HG03520 (cell line): ENCODE measurements at regions not wholly inside any gene's neighbourhood (a gene's known extent, or its start where the extent isn't known, plus 50 kb on each side); places are given as distances from the start of the nearest gene placed in this dataset.
A peak's percentile ranks its signal among the peaks of the same experiment; 100 is the strongest.
"Not testable (repeated sequence)": the region's sequence is repeated elsewhere in the genome, so short reads cannot be mapped to it uniquely, and the experiment has no call there.

ENCODE experiments used
- ATAC-seq: cut with Tn5 transposase; IDR thresholded peaks from one replicate; pipeline ENCODE4 v1.9.1; 2021; ENCODE audit warnings: mild to moderate bottlenecking, moderate library complexity; ENCODE audit not compliant: unreplicated experiment

DNA sequence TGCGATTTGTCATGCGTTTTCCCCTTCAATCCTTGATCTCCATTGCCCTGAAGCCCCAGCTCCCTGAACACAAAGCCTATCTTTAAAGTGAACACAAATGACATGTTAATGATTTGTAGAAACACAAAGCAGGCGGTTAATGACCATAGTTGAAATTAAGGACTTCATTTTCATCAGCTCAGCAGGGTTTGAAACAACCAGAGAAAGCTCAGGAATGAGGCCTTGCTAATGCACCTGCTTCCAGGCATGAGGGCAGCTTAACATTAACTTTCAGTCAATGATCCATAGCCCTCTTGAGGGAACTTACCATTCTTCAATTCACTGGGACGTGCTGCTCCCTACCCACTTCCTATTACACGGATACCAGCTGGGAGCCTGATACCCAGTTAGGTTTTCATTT, 427.2 kb upstream of the CBLB start:
- ATAC-seq, result no peak

DNA sequence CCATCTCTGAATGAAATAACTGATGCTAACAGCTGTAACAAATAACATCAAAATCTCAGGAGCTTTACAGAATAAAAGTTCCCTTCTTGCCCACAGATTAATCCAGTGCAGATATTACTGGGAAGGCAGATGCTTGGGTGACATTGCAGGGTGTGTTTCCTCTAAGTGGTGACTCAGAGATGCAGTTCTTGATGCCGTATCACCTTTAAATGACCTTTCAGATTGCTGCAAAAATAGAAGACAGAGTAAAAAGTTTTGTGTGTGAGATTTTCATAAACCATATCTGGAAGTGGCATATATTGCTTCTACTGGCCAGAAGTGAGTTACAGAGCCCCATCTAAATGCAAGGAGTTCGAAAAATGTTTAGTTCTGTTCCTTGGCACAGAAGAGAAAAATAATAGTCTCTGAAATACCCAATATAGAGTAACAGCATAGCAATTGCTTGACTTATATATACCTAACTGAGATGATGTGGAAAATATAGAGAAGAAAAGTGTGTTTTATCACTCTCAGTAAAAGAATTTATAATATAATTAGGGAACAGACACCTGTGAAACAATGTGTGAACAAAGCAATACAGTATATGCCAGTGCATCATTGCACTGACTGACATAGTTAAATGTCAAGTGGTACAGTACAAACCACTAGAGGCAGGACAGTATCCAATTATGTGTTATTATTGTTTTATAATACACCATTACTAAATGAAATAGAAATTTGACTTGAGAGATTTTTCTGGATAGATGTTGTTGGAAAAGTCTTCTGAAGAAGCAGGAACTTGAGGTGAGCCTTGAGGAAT, 430.7 kb upstream of the CBLB start:
- ATAC-seq, result peak; percentile 66

DNA sequence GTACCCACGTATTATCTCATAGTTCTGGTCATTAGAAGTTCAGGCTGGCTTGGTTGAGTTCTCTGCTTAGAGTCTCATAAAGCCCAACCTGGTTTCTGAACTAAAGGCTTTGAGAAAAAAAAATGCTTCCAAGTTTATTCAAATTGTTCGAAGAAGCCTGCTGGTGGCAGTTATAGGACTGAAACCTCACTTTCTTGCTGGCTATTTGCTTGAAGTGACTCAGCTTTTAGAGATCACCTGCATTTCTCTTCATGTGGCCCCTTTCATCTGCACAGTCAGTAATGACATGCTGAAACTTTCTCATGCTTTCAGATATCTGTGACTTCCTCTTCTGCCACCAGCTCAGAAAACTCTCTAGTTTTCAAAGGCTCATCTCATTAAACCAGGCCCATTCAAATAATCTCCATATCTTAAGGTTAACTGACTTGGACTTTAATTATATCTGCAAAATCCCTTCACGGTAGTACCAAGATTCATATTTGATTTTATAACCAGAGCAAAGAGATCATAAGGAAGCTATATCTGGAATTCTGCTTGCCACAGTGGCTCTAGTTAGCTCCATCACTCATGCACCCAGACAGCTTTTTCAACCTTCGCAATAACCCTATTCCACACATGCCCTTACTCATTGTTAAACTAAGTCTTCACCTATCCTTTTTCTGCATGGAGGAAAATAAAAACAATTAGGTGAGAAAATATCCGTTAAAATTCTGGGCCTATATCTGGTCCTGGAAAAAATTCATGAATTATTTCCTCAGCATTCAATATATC, 433.8 kb upstream of the CBLB start:
- ATAC-seq, result peak; percentile 90

DNA sequence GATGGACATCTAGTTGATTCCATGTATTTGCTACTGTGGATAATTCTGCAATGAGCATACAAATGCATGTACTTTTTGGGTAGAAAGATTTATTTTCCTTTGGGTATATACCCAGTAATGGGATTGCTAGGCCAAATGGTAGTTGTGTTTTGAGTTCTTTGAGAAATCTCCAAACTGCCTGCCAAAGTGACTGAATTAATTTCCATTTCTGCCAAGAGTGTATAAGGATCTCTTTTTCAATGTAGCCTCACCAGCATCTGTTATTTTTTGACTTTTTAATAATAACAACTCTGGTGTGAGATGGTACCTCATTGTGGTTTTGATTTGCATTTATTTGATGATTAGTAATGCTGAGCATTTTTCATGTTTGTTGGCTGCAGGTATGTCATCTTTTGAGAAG, 435.0 kb upstream of the CBLB start:
- ATAC-seq, result no peak

DNA sequence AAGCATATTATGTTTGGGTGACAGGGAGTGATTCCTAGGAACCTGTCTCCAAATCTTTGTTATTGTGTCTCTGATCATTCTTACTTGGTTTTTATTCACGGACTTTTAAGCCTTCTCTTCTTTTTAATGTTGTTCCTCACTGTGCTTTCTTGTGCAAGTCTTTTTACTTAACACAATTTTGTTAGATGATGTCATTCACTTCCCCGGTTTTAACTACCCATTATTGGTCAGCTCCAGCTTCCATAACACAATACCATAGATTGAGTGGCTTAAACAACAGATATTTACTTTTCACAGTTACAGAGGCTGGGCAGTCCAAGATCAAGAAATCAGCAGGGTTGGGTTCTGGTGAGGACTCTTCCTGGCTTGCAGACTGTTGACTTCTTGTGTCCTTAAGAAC, 436.3 kb upstream of the CBLB start:
- no peak for ATAC-seq

DNA sequence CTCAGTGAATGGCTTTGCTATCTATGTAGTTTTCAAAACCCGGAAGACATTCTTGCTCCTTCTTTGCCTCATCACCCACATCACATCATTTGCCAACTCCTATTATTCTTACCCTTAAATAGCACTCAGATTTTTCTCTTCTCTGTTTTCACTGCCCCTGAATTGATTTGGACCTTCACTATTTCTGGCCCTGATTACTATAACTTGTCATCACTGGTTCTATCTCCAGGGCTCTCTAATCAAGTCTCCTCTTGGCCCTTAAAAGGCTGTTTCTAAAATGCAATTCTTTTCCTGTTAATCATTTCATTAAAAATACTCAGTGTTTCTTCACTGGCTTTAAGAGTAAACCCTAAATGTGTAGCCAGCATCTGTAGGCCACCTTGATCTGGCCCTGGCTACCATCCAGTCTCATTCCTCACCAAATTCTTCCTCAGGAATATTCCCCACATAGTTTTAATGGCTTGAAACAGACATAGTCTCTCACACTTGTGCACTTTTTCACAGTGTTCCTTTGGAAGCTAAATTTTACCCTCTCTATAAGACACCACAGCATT, 437.1 kb upstream of the CBLB start:
- ATAC-seq, result no peak

DNA sequence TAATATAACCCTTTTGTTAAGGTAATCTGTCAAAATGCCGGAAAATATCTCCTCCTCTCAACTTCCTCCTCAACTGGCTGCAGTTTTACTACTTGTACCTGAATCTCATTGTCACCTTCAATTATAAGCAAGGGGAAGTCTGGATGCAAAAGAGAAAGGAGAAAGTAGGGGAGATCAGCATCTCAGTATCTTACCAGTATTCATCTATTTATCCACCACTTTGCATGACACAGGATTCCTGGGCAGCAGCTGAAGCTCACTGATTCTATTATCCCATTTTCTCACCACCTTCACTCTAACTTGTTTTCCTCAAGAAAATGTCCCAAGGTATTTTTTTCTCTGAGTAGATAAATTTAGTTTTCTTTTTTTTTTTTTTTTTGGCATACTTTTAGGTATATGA, 440.5 kb upstream of the CBLB start:
- no peak for ATAC-seq

DNA sequence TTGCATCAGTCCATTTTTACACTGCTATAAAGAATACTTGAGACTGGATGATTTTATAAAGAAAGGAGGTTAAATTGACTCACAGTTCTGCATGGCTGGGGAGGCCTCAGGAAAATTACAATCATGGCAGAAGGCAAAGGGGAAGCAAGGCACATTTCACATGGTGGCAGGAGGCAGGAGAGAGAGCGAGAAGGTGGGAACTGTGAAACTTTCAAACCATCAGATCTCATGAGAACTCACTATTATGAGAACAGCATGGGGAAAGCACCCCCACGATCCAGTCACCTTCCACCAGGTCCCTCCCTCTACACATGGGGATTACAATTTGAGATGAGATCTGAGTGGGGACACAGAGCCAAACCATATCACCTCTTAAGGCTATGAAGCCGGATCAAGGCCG, 441.0 kb upstream of the CBLB start:
- ATAC-seq, result not testable (repeated sequence)

DNA sequence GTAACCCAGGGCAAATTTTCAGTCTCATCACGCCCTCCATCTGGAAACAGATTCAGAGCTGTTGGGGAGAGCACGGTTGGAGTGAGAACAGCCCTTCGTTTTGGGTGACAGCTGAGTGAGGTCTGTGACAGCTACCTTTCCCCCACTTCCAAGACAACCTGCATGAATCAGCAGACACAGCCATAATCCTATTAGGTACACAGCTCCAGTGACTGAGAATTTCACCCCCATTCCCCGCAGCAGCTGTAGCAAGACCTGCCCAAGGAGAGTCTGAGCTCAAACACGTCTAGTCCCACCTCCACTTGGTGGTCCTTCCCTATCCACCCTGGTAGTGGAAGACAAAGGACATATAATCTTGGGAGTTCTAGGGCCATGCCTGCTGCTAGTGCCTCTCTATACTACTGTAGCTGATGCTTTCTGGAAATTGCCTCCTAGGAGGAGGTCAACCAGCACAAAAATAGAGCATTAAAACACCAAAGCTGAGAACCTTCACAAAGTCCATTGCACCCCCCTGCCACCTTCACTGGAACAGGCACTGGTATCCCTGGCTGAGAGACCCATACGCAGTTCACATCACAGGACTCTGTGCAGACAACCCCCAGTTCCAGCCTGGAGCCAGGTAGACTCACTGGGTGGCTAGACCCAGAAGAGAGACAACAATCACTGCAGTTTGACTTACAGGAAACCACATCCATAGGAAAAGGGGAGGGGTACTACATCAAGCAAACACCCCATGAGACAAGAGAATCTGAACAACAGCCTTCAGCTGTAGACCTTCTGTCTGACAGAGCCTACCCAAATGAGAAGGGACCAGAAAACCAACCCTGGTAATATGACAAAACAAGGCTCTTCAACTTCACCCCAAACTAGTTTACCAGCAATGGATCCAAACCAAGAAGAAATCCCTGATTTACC, 448.6 kb upstream of the CBLB start:
- no peak for ATAC-seq

DNA sequence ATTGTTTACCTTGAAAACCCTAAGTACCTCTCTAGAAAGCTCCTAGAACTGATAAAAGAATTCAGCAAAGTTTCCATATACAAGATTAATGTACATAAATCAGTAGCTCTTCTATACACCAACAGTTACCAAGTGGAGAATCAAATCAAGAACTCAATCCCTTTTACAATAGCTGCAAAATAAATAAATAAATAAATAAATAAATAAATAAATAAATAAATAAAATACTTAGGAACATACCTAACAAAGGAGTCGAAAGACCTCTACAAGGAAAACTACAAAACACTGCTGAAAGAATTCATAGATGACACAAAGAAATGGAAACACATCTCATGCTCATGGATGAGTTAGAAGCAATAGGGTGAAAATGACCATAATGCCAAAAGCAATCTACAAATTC, 452.6 kb upstream of the CBLB start:
- ATAC-seq, result not testable (repeated sequence)

DNA sequence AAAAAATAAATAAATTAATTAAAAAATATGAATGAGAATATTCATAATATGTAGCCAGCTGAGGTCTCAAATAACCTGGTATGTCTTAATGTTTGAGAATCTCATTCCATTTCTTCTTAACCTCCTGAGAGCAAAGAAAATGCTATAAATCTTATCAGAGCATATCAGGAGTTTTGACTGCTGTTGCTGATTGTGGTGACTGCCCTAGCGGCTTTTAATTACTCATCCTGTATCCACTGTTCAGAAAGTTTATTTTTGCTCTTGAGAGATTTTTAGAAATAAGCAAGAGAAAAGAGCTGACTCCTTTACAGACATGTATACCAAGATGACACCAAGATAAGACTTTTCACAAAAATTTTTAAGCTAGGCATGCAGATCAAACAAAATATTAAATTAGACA, 454.8 kb upstream of the CBLB start:
- no peak for ATAC-seq

DNA sequence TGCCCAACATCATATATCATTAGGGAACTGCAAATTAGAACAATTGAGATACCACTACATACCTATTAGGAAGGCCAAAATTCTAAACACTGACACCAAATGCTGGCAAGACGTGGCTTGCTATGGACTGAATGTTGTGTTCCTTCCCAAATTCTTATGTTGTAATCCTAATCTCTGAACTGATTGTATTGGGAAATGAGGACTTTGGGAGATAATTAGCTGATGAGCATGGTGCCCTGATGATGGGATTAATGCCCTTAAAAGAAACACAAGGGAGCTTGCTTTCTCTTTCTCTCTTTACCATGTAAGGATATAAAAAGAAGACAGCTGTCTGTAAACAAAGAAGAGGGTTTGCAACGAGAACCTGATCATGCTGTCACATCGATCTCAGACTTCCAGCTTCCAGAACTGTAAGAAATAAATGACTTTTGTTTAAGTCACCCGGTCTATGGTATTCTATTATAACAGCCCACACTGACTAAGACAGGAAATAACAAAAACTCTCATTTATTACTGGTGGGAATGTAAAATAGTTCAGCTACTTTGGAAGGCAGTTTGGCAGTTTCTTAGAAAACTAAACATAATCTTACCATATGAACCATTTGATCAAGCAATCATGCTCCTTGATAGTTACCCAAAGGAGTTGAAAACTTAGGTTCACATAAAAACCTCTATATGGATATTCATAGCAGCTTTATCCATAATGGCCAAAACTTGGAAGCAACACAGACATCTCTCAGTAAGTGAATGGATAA, 458.3 kb upstream of the CBLB start:
- no peak for ATAC-seq

DNA sequence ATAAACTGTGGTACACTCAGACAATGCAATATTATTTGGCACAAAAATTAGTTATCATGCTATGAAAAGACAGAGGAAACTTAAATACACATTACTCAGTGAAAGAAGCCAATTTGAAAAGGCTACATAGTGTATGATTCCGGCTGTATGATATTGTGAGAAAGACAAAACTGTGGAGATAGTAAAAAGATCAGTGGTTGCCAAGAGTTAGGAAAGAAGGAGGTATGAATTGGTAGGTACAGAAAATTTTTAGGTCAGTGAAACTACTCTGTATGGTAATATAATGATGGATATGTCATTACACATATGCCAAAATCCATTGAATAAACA, 458.8 kb upstream of the CBLB start:
- ATAC-seq, result no peak

DNA sequence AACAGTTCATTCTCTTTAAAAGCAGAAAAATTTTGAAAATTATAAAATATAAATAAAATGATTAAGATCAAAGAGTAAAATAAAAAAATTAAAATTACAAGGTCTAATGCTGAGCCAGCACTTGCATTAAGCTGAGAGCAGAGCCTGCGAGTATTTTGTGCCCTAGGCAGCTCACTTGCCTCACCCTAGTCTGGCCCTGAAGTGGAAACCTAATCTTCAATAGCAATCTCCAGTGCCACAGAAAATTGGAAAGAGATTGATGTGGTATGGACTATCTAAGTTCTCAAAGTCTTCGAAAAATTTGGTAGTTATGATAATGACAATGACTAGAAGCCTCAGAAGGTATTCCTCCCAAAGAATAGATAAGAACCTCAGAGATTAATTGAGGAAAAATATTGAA, 459.4 kb upstream of the CBLB start:
- no peak for ATAC-seq

DNA sequence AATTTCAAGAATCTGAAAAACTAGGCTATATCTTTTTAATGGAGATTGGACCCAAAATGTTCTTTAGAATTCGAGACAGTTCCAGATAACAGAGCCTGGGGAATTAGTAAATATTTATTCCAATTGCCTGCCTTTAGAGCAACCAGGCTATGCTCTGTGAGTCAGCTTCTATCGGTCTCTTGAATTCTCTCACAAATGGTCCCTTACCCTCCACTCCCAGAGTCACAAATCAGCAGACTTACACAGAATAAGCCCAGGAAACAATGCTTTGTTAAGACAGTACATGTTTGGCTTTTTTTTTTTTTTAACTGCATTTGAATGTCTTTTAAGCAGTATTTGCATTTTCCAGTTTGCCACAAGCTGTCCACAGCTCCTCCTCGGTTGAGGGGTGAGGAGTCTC, 460.7 kb upstream of the CBLB start:
- ATAC-seq, result no peak

DNA sequence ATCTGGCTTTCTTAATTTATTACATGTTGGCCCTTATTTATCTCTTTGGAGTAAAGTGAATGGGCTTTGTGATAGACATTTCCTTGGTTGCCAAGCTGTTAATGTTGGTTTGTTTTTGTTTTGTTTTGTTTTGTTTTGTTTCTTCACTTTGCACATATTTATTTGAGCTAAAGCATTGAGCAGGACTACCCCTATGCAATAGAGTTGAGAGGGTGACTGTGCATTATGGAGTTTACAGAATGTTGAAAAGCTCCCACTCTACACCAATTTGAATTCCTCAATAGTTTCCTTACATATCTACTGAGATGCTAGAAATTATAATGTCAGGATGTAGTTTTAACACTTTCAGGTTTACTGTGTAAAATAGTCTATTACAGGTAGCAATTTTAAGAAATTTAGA, 462.8 kb upstream of the CBLB start:
- ATAC-seq, result no peak

DNA sequence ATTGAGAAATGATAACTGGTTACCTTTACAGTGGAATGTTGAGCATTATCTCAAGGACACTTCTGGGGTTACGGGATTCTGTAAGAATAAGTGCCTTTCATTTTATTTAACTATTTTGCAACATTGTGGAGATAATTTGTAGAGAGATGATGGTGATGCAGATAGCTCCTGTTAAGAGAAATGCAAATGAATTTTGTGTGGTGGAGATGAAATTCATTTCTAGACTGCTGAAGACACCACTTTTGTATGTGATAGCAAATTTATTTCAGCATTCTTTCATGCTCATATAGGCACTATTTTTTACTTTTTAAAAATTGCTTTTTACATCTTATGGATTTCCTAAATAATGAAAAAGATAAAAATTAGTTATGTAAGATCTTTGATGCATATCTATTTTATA, 463.3 kb upstream of the CBLB start:
- ATAC-seq, result no peak

DNA sequence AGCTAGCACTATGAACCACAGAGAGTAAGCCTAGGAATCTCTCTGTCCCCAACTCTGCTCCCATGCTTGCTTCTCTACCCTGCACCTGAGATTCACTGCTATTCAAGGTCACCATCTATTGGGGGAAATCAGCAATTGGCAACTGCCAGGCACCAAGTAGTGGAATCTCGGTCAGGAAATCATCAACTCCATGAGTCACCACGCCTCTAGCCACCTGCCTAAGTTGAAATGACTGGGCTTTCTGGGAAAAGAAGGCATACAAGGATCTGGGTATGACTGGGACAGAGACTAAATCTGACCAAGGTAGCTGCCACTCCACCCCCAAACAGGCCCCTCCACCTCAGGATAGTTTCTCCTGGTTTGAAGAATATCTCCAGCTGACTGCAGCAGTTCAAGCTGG, 464.1 kb upstream of the CBLB start:
- ATAC-seq, result no peak

DNA sequence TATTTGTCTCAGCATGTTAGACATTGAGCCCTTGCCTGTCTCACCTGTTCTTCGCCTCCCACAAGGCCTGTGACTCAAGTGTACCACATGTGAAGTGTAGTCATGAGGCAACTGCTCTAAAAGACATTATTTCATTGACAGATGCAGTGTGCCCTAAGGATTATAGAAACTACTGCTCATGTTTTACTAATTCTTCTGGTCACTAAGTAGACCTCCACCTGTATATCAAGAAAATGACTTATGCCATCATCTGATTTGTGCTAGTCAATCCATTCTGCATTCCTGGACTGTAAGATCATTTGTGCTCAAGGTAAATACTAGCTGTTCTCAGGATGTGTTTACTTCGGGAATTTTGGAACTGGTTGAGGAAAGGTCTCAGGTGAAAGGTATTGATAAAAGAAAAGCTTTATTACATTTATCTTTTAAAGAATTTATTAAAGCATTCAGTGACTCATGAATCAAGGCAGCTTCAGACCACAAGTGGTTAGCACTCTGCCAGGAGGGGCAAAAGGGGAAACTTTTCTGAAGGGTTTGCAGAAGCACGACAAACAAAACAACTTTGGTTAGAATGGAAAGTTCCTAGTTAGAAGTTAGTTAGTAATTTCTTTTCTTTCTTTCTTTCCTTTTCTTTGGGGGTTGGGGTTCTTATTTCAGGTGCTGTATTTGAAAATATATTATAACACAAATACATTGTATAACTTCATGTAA, 465.3 kb upstream of the CBLB start:
- ATAC-seq, result no peak

DNA sequence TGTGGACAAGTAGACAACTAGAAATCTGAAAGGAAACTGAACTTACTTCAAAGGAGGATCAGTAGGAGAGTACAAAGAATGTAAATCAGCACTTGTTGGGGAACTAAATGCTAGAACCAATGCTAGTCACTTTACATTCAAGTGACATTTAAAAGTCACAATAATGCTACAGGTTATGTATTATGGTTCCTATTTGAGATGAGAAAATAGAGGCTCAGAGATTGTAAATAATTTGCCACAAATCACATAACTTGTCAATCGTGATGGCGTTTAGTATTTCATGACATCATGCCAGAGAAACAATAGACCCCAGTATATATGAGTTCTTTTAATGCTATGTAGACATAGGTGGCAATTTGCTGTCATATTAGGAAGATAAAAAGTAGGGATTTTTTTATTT, 467.8 kb upstream of the CBLB start:
- ATAC-seq, result no peak
